Anterior cingulate cortex (tissue), 58 donors: ENCODE measurements at regions not wholly inside any gene's neighbourhood (a gene's known extent, or its start where the extent isn't known, plus 50 kb on each side); places are given as distances from the start of the nearest gene placed in this dataset.

Experiments used
- DNase-seq, 58 donors: peaks; one replicate each; lab custom pipeline; 2025; lab: John Stamatoyannopoulos, UW

GRCh38 chr22:48872271-48873190, 955.1 kb downstream of the BRD1 start:
- no peak for DNase-seq

DNA sequence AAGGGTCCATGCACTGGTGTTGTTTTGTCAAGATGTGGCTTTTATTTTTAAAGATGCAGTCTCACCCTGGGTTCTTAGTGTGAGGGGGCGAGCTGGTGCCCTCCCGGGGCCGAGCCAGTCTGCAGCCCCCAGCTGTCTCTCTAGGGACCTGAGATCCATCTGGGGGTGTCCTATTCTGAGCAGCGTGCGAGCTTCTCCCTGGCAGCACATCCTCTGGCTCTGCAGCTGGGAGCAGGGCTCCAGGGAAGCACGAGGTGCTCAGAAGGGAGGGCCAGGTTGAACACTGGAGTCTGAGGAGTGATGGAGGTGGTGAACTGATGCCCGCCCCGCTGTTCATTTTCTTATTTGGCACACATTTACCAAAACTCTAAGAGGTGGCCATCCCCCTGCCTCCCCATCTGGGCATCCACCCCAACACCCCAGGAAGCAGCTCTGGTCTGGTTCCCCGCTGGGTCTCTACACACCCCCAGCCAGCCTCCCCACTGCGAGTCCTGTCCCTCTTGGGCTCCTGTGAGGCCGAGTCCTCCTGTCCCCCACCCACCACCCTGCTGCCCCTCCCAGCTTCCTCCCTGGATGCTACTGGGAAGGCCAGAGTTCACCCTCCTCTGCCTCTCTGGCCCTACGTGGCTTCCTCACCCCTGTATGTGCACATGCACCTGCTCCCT, 956.4 kb downstream of the BRD1 start:
- DNase-seq, result no peak

GRCh38 chr22:48870436-48870835, 957.2 kb downstream of the BRD1 start:
- DNase-seq, result no peak

GRCh38 chr22:48869788-48870187, 957.9 kb downstream of the BRD1 start:
- DNase-seq, result no peak

GRCh38 chr22:48869161-48869560, 958.5 kb downstream of the BRD1 start:
- no peak for DNase-seq

DNA sequence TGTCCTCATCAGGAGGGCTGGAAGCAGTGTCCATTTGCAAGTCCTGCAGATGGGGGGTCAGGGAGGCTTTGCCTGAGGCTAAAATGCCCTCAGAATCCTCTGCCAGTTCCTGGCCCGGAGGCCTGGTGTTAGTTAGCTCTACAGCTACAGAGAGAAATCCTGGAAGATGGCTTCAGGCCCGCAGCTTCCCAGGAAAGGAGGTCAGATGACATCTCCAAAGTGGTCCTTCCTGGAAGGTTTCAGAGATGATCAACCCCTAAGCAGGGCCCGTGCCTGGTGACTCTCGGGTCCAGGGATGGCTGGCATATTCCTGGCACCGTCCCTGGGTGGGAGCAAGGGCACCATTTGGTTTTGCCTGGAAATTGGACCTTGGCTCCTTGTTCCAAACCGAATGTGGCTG, 959.1 kb downstream of the BRD1 start:
- no peak for DNase-seq

- no peak for DNase-seq
Observed at GRCh38 chr22:48867891-48868290, 959.8 kb downstream of the BRD1 start.

DNA sequence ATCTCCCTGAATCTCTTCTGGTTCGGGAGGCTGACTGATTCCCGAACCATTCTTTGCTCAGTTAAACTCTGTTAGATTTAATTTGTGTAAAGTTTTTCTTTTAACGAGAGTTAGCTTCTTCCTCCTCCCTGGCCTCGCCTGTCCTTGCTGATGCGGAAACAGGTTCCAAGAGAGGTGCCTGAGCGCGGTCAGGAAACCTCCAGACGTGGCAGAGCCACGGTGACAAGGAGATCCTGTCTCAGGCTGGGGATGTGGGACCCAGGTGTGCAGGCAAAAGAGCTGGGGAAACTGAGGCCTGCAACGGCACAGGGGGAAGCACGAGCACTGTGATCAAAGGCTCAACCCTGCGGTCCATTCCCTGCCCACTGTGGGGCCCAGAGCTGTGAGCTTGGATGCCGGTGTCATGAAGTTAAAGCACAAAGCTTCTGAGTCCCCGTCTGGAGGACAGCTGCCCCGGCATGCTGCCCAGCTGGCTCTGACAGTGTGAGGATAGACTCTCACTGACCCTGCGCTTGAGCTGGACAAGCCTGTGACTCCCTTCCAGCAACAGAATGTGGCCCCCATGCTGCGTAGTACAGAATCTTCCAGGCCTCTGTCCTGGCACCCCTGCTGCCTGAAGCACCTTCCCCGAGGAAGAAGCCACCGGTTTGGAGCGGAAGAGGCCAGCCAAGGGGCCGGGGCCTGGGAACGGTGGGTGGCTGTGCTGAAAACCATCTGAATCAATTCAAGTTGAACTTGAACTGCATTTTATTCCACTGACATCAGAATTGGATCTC, 960.6 kb downstream of the BRD1 start:
- peak in 4 of 58 donors; percentile 4 to 27 (median 14) for DNase-seq

DNA sequence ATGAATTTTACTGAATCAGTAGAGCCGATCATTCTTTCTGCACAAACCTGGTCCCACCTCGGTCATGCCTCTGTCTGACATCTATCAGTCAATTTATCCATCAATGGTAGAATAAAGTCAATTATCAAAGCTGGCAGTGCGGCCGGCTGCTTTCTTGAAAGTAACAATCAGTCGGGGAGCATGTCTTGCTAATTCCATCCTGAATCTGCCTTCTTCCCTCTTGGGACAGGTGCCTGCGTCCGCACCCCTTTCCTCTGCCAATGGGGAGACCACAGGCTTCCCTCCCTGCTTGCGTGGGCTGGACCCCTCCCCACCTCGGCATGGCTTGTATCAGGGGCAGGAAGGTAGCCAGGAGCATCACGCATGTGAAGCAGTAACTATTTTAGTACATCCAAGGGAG, 962.9 kb downstream of the BRD1 start:
- DNase-seq, result no peak

GRCh38 chr22:48863965-48864528, 963.6 kb downstream of the BRD1 start:
- DNase-seq, result no peak

GRCh38 chr22:48860557-48860956, 967.1 kb downstream of the BRD1 start:
- DNase-seq, result no peak

- no peak for DNase-seq
Observed at GRCh38 chr22:48858856-48859255, 968.8 kb downstream of the BRD1 start.

DNA sequence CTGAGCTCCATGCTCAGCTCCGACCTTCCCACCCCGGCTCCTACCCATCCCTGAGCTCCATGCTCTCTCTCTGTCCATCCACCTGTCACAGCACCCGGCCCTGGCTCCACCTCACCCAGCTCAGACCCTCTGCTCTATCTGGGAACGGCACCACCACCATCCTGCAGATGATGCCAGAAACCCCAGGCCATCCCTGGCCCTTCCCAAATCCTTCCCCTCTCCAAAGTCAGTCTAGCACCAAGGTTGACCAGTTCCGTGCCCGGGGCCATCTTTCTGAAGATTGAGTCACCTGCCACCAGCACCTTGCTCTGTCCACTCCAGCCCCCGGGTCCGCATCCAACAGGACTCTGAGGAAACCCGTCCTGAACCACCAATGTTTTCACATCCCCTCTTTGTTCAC, 969.6 kb downstream of the BRD1 start:
- DNase-seq, result no peak

GRCh38 chr22:48857202-48857805, 970.4 kb downstream of the BRD1 start:
- DNase-seq, result no peak

DNA sequence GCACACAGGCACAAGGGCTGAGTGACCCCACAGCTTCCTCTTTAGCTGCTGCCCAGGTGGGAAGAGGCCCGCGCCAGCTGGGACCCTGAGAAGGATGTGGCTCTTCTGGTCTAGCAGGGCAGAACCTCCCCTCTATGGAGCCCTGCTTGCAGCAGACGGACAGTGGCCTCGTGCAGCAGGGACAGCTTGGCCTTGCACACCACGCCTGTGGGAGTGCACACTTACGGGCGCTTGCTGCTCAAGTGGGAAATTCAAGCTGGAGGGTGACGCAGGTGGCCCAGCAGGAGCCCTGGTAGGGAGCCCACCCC, 971.4 kb downstream of the BRD1 start:
- no peak for DNase-seq

- DNase-seq, result no peak
Observed at GRCh38 chr22:48855593-48856307, 971.9 kb downstream of the BRD1 start.

DNA sequence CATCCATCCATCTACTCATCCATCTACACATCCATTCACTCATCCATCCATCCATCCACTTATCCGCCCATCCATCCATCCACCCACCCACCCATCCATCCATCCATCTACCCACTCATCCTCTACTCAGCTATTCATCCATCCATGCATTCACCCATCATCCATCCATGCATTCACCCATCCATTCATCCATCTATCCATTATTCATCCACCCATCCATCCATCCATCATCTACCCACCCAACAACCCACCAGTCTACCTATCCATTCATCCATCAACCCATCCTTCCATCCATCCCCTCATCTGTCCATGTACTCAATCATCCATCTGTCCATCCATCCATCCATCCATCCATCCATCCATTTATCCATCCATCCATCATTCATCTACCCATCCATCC, 972.7 kb downstream of the BRD1 start:
- DNase-seq, result no peak

DNA sequence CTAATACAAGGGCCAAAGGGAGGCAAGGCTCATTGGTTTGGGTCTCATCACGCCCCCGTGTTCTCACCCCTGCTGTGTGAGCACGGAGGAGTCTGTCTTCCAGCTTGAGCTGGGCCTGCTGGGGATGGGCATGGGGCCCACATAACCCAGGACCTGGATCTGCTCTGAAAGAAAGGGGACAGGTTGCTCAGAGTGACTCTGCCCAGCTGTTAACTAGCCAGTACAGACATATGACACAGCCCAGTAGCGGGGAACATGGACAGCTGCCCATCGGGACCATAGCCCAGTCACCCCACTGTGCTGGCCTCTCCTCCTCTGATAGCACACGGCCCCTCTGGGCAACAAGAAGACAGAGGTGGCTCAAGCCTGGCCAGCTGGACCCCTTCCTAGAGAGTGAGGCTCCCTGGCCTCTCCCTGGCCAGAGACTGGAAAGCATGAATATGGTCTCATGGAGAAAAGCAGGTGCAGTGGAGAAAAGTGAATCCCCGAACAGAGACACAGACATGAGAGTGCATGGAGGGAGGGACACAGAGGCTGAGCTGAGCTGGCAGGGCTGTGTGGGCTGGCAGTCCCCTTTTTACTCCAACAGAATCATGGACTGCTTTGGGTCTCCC, 973.9 kb downstream of the BRD1 start:
- DNase-seq, result peak in 1 of 58 donors; percentile 2

DNA sequence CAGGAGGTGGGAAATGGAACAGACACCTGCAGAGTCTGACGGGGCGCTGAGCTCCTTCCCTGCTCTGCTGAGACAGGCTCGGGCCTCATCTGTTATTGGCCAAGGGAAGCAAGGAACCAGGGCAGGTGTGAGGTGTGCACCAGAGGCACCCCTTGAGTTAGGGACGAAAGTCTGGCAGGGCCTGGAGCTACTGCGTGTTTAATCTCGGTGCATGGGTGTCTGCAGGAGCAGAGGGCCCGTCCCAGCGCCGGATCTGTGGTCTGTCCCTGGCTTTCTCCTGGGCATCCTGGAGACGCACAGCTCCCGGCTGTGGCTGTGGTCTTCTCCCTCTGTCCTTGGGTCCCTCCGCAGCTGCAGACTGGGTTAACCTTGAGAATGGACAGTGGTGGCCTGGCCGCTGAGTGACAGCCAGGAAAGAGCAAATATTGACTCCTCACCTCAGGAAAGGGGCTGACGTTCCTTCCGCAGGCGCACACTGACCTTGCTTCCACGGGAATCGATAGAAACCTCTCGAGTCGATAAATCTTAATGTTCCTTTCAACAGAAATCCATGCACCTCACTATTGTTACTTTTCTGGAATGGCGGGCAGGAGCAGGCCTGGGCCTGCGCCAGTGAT, 975.6 kb downstream of the BRD1 start:
- no peak for DNase-seq
